ENCODE measurements at regions not wholly inside any gene's neighbourhood (a gene's known extent, or its start where the extent isn't known, plus 50 kb on each side); places are given as distances from the start of the nearest gene placed in this dataset.

GRCh38 chr13:73941752-73942151, 192.5 kb downstream of the KLF12 start:
- 88% methylated on average over 1 of the region's 1 CpG for WGBS
- H3K4me1 ChIP-seq: peaks cover 13 to 73% (median 58%) of the 10 kb centered on the region in 4 donors
- DNase-seq (ENCODE audit: extremely low spot score): no peak
- H3K36me3 ChIP-seq: no peaks in the 10 kb centered on the region
- H3K9me3 ChIP-seq: no peaks in the 10 kb centered on the region
- no peak overlapping the region for H3K4me3 ChIP-seq
- intact Hi-C loops (cut with DNase I): loop anchor here (10.0 kb wide), 1 partner anchor 193 kb away; the partner anchor contains the start of gene KLF12
- no peaks in the 10 kb centered on the region for H3K27me3 ChIP-seq
- TF ChIP-seq EP300 (IDR thresholded peaks at IDR 0.05): no peak
- no peak for TF ChIP-seq POLR2A (IDR thresholded peaks at IDR 0.05; ENCODE audit: low read depth)
- TF ChIP-seq CTCF (IDR thresholded peaks at IDR 0.05): no peak
- TF ChIP-seq POLR2AphosphoS5 (IDR thresholded peaks at IDR 0.05): no peak
- H3K27ac ChIP-seq (replicated peaks in 1 of 4): no peak overlapping the region

GRCh38 chr13:73940098-73940497, 194.1 kb downstream of the KLF12 start:
- no peaks in the 10 kb centered on the region for H3K27me3 ChIP-seq
- no peak overlapping the region for H3K4me3 ChIP-seq
- DNase-seq (ENCODE audit: extremely low spot score): no peak
- H3K36me3 ChIP-seq: no peaks in the 10 kb centered on the region
- intact Hi-C loops (cut with DNase I): loop anchor here (10.0 kb wide), 1 partner anchor 195 kb away; the partner anchor contains the start of gene KLF12
- H3K4me1 ChIP-seq: peaks cover 10 to 63% (median 43%) of the 10 kb centered on the region in 4 donors
- 84% methylated on average over 7 of the region's 7 CpGs for WGBS
- no peaks in the 10 kb centered on the region for H3K9me3 ChIP-seq
- no peak overlapping the region for H3K27ac ChIP-seq (replicated peaks in 1 of 4)
- TF ChIP-seq EP300 (IDR thresholded peaks at IDR 0.05) (no peak), POLR2A (IDR thresholded peaks at IDR 0.05; ENCODE audit: low read depth) (no peak), CTCF (IDR thresholded peaks at IDR 0.05) (no peak), POLR2AphosphoS5 (IDR thresholded peaks at IDR 0.05) (no peak)

GRCh38 chr13:73939603-73940002, 194.6 kb downstream of the KLF12 start:
- no peak overlapping the region for H3K4me3 ChIP-seq
- no peak for DNase-seq (ENCODE audit: extremely low spot score)
- TF ChIP-seq POLR2AphosphoS5 (IDR thresholded peaks at IDR 0.05): no peak
- no peak for TF ChIP-seq CTCF (IDR thresholded peaks at IDR 0.05)
- TF ChIP-seq EP300 (IDR thresholded peaks at IDR 0.05): no peak
- TF ChIP-seq POLR2A (IDR thresholded peaks at IDR 0.05; ENCODE audit: low read depth): no peak
- no peaks in the 10 kb centered on the region for H3K36me3 ChIP-seq
- no peaks in the 10 kb centered on the region for H3K27me3 ChIP-seq
- intact Hi-C loops (cut with DNase I): loop anchor here (10.0 kb wide), 1 partner anchor 195 kb away; the partner anchor contains the start of gene KLF12
- no peaks in the 10 kb centered on the region for H3K9me3 ChIP-seq
- no peak overlapping the region for H3K27ac ChIP-seq (replicated peaks in 1 of 4)
- 95% methylated on average over 1 of the region's 1 CpG for WGBS
- peaks cover 10 to 58% (median 38%) of the 10 kb centered on the region in 4 donors for H3K4me1 ChIP-seq

- H3K27ac ChIP-seq (replicated peaks in 1 of 4): no peak overlapping the region
- WGBS: 91% methylated on average over 3 of the region's 3 CpGs
- H3K4me3 ChIP-seq: no peak overlapping the region
- intact Hi-C loops (cut with DNase I): no loop called here
- no peaks in the 10 kb centered on the region for H3K36me3 ChIP-seq
- H3K4me1 ChIP-seq: peaks cover 6 to 52% (median 33%) of the 10 kb centered on the region in 4 donors
- H3K9me3 ChIP-seq: no peaks in the 10 kb centered on the region
- no peak for DNase-seq (ENCODE audit: extremely low spot score)
- no peaks in the 10 kb centered on the region for H3K27me3 ChIP-seq
- TF ChIP-seq CTCF (IDR thresholded peaks at IDR 0.05) (no peak), POLR2A (IDR thresholded peaks at IDR 0.05; ENCODE audit: low read depth) (no peak), EP300 (IDR thresholded peaks at IDR 0.05) (no peak), POLR2AphosphoS5 (IDR thresholded peaks at IDR 0.05) (no peak)
These were observed 195.2 kb downstream of the KLF12 start for GRCh38 chr13:73939071-73939380.

All from esophagus muscularis mucosa (tissue), 4 donors.